HS-27A (cell line): ENCODE measurements at regions not wholly inside any gene's neighbourhood (a gene's known extent, or its start where the extent isn't known, plus 50 kb on each side); places are given as distances from the start of the nearest gene placed in this dataset.
"Not testable (repeated sequence)": the region's sequence is repeated elsewhere in the genome, so short reads cannot be mapped to it uniquely, and the experiment has no call there.

ENCODE experiments used
- DNase-seq: peaks from one replicate; pipeline ENCODE4 v3.0.0-alpha.2; 2012; ENCODE audit warnings: low read depth, missing footprints

- no peak for DNase-seq
These were observed 315.8 kb upstream of the MEIS2 start for GRCh38 chr15:37416103-37416502.

- peak; percentile 52 for DNase-seq
These were observed 325.2 kb upstream of the MEIS2 start for GRCh38 chr15:37425541-37425940.

- not testable (repeated sequence) for DNase-seq
These were observed 327.0 kb upstream of the MEIS2 start for GRCh38 chr15:37427393-37427792.

GRCh38 chr15:37446921-37447320, 346.6 kb upstream of the MEIS2 start:
- no peak for DNase-seq

- no peak for DNase-seq
These were observed 352.1 kb upstream of the MEIS2 start for GRCh38 chr15:37452498-37452897.

GRCh38 chr15:37480482-37480881, 380.1 kb upstream of the MEIS2 start:
- DNase-seq, result no peak

- DNase-seq, result no peak
These were observed 380.8 kb upstream of the MEIS2 start for GRCh38 chr15:37481126-37481525.

GRCh38 chr15:37483779-37484178, 383.4 kb upstream of the MEIS2 start:
- no peak for DNase-seq

- no peak for DNase-seq
These were observed 384.7 kb upstream of the MEIS2 start for GRCh38 chr15:37485056-37485455.

GRCh38 chr15:37490707-37491106, 390.4 kb upstream of the MEIS2 start:
- DNase-seq, result no peak

GRCh38 chr15:37516621-37517020, 416.3 kb upstream of the MEIS2 start:
- DNase-seq, result no peak

- DNase-seq, result no peak
These were observed 417.0 kb upstream of the MEIS2 start for GRCh38 chr15:37517191-37517895.

GRCh38 chr15:37518436-37518835, 416.0 kb upstream of the TMCO5A start:
- no peak for DNase-seq

GRCh38 chr15:37520026-37520425, 414.4 kb upstream of the TMCO5A start:
- DNase-seq, result no peak

- DNase-seq, result no peak
These were observed 413.6 kb upstream of the TMCO5A start for GRCh38 chr15:37520882-37521281.

- DNase-seq, result no peak
These were observed 409.8 kb upstream of the TMCO5A start for GRCh38 chr15:37524601-37525000.

- DNase-seq, result no peak
These were observed 406.0 kb upstream of the TMCO5A start for GRCh38 chr15:37528432-37528831.

- peak; percentile 41 for DNase-seq
These were observed 397.4 kb upstream of the TMCO5A start for GRCh38 chr15:37536967-37537605.

- no peak for DNase-seq
These were observed 396.6 kb upstream of the TMCO5A start for GRCh38 chr15:37537802-37538201.

GRCh38 chr15:37548116-37548515, 386.3 kb upstream of the TMCO5A start:
- DNase-seq, result no peak

- no peak for DNase-seq
These were observed 383.9 kb upstream of the TMCO5A start for GRCh38 chr15:37550360-37551024.

- DNase-seq, result peak; percentile 14
These were observed 362.0 kb upstream of the TMCO5A start for GRCh38 chr15:37572401-37572800.

- DNase-seq, result peak; percentile 7
These were observed 359.5 kb upstream of the TMCO5A start for GRCh38 chr15:37574985-37575384.
